ENCODE measurements at regions not wholly inside any gene's neighbourhood (a gene's known extent, or its start where the extent isn't known, plus 50 kb on each side); places are given as distances from the start of the nearest gene placed in this dataset.
A peak's percentile ranks its signal among the peaks of the same experiment; 100 is the strongest.

- DNase-seq, result no peak
These were observed 155.7 kb upstream of the LEF1 start for GRCh38 chr4:108324450-108324849.

GRCh38 chr4:108322497-108322896, 153.8 kb upstream of the LEF1 start:
- no peak for DNase-seq

- no peak for DNase-seq
These were observed 151.3 kb upstream of the LEF1 start for GRCh38 chr4:108320061-108320460.

- no peak for DNase-seq
These were observed 148.6 kb upstream of the LEF1 start for GRCh38 chr4:108317377-108317776.

- DNase-seq, result no peak
These were observed 147.0 kb upstream of the LEF1 start for GRCh38 chr4:108315694-108316093.

GRCh38 chr4:108314900-108315589, 146.3 kb upstream of the LEF1 start:
- DNase-seq, result no peak

GRCh38 chr4:108313546-108314339, 145.0 kb upstream of the LEF1 start:
- no peak for DNase-seq

GRCh38 chr4:108311313-108311712, 142.6 kb upstream of the LEF1 start:
- no peak for DNase-seq

GRCh38 chr4:108303488-108304177, 134.9 kb upstream of the LEF1 start:
- DNase-seq, result peak; percentile 30

GRCh38 chr4:108301545-108302251, 133.0 kb upstream of the LEF1 start:
- DNase-seq, result no peak

GRCh38 chr4:108297605-108298004, 128.9 kb upstream of the LEF1 start:
- DNase-seq, result no peak

- DNase-seq, result no peak
These were observed 123.5 kb upstream of the LEF1 start for GRCh38 chr4:108292229-108292628.

GRCh38 chr4:108291137-108291536, 122.4 kb upstream of the LEF1 start:
- no peak for DNase-seq

- no peak for DNase-seq
These were observed 119.2 kb upstream of the LEF1 start for GRCh38 chr4:108287834-108288413.

GRCh38 chr4:108280072-108280471, 111.3 kb upstream of the LEF1 start:
- DNase-seq, result no peak

- DNase-seq, result no peak
These were observed 108.0 kb upstream of the LEF1 start for GRCh38 chr4:108276690-108277089.

GRCh38 chr4:108272986-108273385, 104.3 kb upstream of the LEF1 start:
- DNase-seq, result no peak

GRCh38 chr4:108272561-108272960, 103.8 kb upstream of the LEF1 start:
- peak; percentile 59 for DNase-seq

- no peak for DNase-seq
These were observed 103.3 kb upstream of the LEF1 start for GRCh38 chr4:108272046-108272445.

GRCh38 chr4:108270466-108271450, 102.0 kb upstream of the LEF1 start:
- DNase-seq, result peak; percentile 69

GRCh38 chr4:108264693-108265092, 96.0 kb upstream of the LEF1 start:
- no peak for DNase-seq

GRCh38 chr4:108263057-108263456, 94.3 kb upstream of the LEF1 start:
- no peak for DNase-seq

Data from fibroblast of upper back skin (primary cell).